Mucosa of descending colon (tissue), 3 donors: ENCODE measurements at regions not wholly inside any gene's neighbourhood (a gene's known extent, or its start where the extent isn't known, plus 50 kb on each side); places are given as distances from the start of the nearest gene placed in this dataset.
"Not testable (repeated sequence)": the region's sequence is repeated elsewhere in the genome, so short reads cannot be mapped to it uniquely, and the experiment has no call there.

Experiments
- ATAC-seq: fragments of 200-7000 bp; cut with Tn5 transposase; one replicate; pipeline ENCODE4 v1.9.1; 2020; ENCODE audit warnings: mild to moderate bottlenecking, moderate library complexity
- DNase-seq, 3 donors: peaks; one replicate each; pipeline ENCODE4 v3.0.0-alpha.2; 2020
- H3K36me3 ChIP-seq: fragments of 200-600 bp; one replicate; pipeline ENCODE4 v1.8.0; 2021; ENCODE audit warnings: low read depth, mild to moderate bottlenecking
- H3K4me1 ChIP-seq: fragments of 200-600 bp; one replicate; pipeline ENCODE4 v1.8.0; 2021; ENCODE audit warnings: low read depth, mild to moderate bottlenecking
- H3K4me3 ChIP-seq: fragments of 200-600 bp; one replicate; pipeline ENCODE4 v1.8.0; 2021; ENCODE audit warnings: mild to moderate bottlenecking
- H3K9me3 ChIP-seq: fragments of 200-600 bp; one replicate; pipeline ENCODE4 v1.8.0; 2021; ENCODE audit warnings: mild to moderate bottlenecking
- CTCF ChIP-seq: fragments of 200-600 bp; IDR thresholded peaks from one replicate; pipeline ENCODE4 v1.8.0; 2022; ENCODE audit warnings: antibody characterized with exemption, mild to moderate bottlenecking
- intact Hi-C, 2 donors: fragments of 100-400 bp; cut with DNase I in 1 of 2; cut with micrococcal nuclease in 1 of 2; formaldehyde crosslinking; loops; one replicate each; pipeline versions ENCODE4 v1.11.0 to v1.11.1; 2022; cut with DNase I, micrococcal nuclease
- donor health status: DM: no; HTN: no; CAD: no; lungs with moderate emphysema.
- donor health status: DM: no; HTN: no; CAD: no.
- donor health status: DM: no; HTN: yes; CAD: no.

DNA sequence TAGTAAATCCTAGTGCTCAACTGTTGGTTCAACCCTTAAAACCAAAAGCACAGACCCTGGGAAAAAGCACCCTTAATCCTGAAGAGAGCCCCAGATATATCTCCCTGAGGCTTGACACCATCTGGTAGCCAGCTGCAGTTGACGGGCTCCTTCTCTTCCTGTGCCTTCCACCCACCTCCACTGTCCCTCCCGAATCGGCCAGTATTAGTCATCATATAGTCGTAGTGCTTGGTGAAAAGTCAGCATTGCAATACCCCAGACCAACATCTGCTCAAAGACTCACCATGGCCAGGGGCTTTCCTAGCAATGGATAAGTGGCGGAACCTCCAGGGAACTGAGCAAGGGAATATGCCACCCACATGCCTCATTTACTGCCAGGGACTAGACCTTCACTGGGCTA lies 125.6 kb upstream of the CRBN start:
- intact Hi-C loops: no loop called here
- no peaks in the 10 kb centered on the region for H3K4me1 ChIP-seq
- H3K4me3 ChIP-seq: no peak overlapping the region
- no peak for TF ChIP-seq CTCF
- ATAC-seq (no peak), DNase-seq (no peak)
- no peaks in the 10 kb centered on the region for H3K9me3 ChIP-seq
- no peaks in the 10 kb centered on the region for H3K36me3 ChIP-seq

GRCh38 chr3:3303636-3304035 lies 124.1 kb upstream of the CRBN start:
- TF ChIP-seq CTCF: no peak
- intact Hi-C loops: no loop called here
- ATAC-seq (no peak), DNase-seq (no peak)
- Histone ChIP-seq H3K36me3 (no peaks in the 10 kb centered on the region), H3K4me1 (no peaks in the 10 kb centered on the region), H3K4me3 (no peak overlapping the region), H3K9me3 (no peaks in the 10 kb centered on the region)

DNA sequence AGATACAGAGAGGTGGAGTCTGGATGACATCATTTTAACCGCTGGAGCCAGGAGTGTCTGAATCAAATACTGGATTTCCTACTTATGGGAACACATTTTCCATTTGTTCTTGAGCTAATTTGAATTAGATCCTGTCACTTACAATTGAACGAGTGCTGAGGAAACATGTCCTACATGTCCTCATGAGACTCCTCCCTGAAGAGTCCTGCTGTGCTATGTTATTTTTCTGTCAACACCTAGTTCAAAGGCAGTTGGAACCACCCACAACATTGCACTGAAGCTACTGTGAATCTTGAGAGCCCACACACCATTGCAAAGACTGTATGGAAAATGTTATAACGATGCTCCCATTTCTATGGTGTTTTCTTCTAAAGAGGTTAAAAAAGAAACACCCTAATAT lies 123.5 kb upstream of the CRBN start:
- no peak for TF ChIP-seq CTCF
- H3K36me3 ChIP-seq: no peaks in the 10 kb centered on the region
- ATAC-seq (no peak), DNase-seq (no peak)
- no peaks in the 10 kb centered on the region for H3K4me1 ChIP-seq
- H3K9me3 ChIP-seq: no peaks in the 10 kb centered on the region
- no peak overlapping the region for H3K4me3 ChIP-seq
- intact Hi-C loops: no loop called here

DNA sequence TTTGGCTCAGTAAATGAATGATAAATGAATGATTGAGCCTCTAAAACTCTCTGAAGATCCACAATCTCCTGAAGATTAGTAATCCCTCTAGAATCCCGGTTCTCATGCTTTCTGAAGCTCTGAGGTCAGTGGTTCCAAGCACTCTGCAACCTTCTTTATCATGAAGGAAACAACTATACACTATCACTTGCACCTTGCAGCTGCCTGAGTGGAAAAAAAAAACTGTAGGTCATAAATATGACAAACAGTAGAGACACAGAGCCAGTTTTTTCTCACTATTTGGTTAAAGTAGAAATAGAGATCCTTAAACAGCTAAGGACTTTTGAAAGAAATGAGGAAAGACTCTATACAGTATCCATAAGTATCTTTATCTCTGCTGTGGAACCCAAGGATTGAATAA lies 122.0 kb upstream of the CRBN start:
- no peak for TF ChIP-seq CTCF
- DNase-seq (no peak), ATAC-seq (no peak)
- Histone ChIP-seq H3K9me3 (no peaks in the 10 kb centered on the region), H3K4me3 (no peak overlapping the region), H3K36me3 (no peaks in the 10 kb centered on the region), H3K4me1 (no peaks in the 10 kb centered on the region)
- intact Hi-C loops: no loop called here

DNA sequence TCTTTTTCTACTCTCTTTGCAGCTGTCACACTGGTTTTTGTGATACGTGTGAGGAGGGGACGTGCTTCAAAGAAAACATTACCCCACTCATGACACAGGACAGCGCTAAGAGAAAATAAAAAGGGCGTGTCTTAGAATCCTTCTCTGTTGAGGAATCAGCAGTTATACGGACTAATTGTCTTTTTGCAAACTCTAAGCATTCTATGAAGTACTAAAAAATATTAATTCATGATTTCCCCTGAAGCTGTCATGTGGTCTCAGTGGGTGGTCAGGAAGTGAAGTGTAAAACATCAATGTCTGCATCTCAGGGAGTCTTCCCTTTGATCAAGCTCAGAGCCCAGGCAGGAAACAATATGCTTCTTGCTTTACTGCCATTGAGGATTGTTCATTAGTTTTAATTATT lies 117.5 kb upstream of the CRBN start:
- intact Hi-C loops: no loop called here
- no peak for ATAC-seq
- TF ChIP-seq CTCF: no peak
- Histone ChIP-seq H3K36me3 (no peaks in the 10 kb centered on the region), H3K9me3 (peaks cover 8% of the 10 kb centered on the region), H3K4me1 (no peaks in the 10 kb centered on the region), H3K4me3 (no peak overlapping the region)
- DNase-seq: no peak

- DNase-seq (no peak), ATAC-seq (no peak)
- Histone ChIP-seq H3K4me1 (no peaks in the 10 kb centered on the region), H3K36me3 (no peaks in the 10 kb centered on the region), H3K9me3 (peaks cover 13% of the 10 kb centered on the region), H3K4me3 (no peak overlapping the region)
- no peak for TF ChIP-seq CTCF
- intact Hi-C loops: no loop called here
Measured at GRCh38 chr3:3295586-3295985, 116.1 kb upstream of the CRBN start.

DNA sequence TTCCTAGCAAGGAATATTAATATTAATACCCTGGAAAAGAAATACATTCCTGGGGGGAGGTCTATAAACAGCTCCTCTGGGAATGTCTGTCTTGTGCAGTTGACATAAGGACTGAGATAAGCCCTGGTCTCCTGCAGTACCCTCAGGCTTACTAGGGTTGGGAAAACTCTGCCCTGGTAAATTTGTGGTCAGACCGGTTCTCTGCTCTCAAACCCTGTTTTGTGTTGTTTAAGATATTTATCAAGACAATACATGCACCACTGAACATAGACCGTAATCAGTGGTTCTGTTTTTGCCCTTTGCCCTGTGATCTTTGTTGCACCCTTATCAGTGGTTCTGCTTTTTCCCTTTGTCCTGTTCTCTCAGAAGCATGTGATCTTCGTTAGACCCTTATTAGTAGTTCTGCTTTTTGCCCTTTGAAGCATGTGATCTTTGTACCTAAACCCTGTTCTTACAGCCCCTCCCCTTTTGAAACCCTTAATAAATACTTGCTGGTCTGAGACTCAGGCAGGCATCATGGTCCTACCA lies 112.3 kb upstream of the CRBN start:
- intact Hi-C loops, H3K4me1 ChIP-seq, H3K4me3 ChIP-seq, ATAC-seq, H3K36me3 ChIP-seq, DNase-seq: not testable (repeated sequence)
- peaks cover 13% of the 10 kb centered on the region for H3K9me3 ChIP-seq
